ENCODE measurements at regions not wholly inside any gene's neighbourhood (a gene's known extent, or its start where the extent isn't known, plus 50 kb on each side); places are given as distances from the start of the nearest gene placed in this dataset.

GRCh38 chr3:104903064-104903463, 463.6 kb upstream of the ALCAM start:
- TF ChIP-seq ZNF8 (CRISPR knock-in tag; IDR thresholded peaks at IDR 0.05) (no peak), ZNF565 (CRISPR knock-in tag; conservative IDR thresholded peaks at IDR 0.05; ENCODE audit: low read depth) (no peak), OSR1 (CRISPR knock-in tag; IDR thresholded peaks at IDR 0.05) (no peak)
